RWPE1 (cell line): ENCODE measurements at regions not wholly inside any gene's neighbourhood (a gene's known extent, or its start where the extent isn't known, plus 50 kb on each side); places are given as distances from the start of the nearest gene placed in this dataset.

Source experiments
- CTCF ChIA-PET: fragments of 350-600 bp; sonication (Branson Sonifier 250); formaldehyde crosslinking; extraction: SDS; loops from one replicate; lab custom pipeline; 2021; lab: Yijun Ruan, JAX
- POLR2A ChIA-PET: fragments of 400-600 bp; formaldehyde crosslinking; extraction: SDS; loops from one replicate; lab custom pipeline; 2020; ENCODE audit warnings: antibody characterized with exemption; ENCODE audit not compliant: low non-redundant PET; lab: Yijun Ruan, JAX
- DNase-seq: peaks from one replicate; pipeline ENCODE4 v3.0.0; 2012; ENCODE audit warnings: low spot score
- H3K27ac ChIP-seq: fragments of 450-650 bp; 2 replicates; pipeline ENCODE4 v1.5.1; 2017
- CTCF ChIP-seq: fragments of 450-650 bp; conservative IDR thresholded peaks from 2 replicates; pipeline ENCODE4 v1.5.1; 2017; ENCODE audit warnings: low read depth, mild to moderate bottlenecking

- no peak overlapping the region for H3K27ac ChIP-seq
- no peak for DNase-seq
- no peak for TF ChIP-seq CTCF
- CTCF ChIA-PET, result no interaction called here
- POLR2A ChIA-PET, result no interaction called here
These were observed 340.6 kb downstream of the EPHA4 start for GRCh38 chr2:221231511-221231910.

DNA sequence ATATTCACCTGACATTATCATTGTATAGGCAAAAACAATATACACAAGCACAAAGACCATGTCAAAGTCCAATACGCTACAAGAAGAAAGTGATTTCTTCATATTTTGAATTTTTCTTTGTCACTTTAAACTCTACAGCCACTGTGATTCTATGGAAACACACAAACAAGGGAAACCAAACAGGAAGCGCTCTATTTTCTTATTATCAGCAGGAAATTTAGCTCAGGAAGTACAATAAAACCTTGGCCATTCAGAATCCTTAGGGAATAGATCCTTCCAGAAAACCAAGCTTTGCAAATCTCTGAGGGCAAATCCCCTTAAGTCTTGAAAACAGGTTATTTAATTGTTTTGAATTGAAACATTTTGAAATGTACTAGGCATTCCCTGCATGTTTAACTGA, 336.2 kb downstream of the EPHA4 start:
- no peak for TF ChIP-seq CTCF
- no peak for DNase-seq
- POLR2A ChIA-PET, result no interaction called here

DNA sequence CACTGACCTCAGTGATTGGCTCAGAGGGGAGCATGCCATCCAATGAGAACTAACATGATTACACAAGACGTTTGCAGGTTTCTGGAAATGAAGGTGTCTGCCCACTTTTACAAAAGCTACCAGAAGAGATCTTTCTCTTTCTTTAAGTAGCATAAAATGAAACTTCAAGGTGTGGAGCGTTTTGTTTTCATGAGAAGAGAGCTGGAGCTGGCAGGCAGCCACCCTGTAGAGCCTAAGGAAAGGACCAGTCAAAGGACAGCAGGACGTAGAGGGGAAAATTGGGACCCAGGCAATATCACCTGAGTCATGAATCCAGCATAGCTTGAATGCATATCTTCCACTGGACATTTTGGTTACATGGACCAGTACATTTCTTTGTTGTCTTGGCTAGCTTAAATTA, 331.0 kb downstream of the EPHA4 start:
- no peak for DNase-seq
- ChIA-PET POLR2A (no interaction called here), CTCF (interaction anchor here (0.6 kb wide), 1 partner anchor 197 kb away, joined by 11 read pairs; no protein-coding TSS in a partner anchor)
- no peak for TF ChIP-seq CTCF
- H3K27ac ChIP-seq, result no peak overlapping the region

More for the DNA sequence above, 336.2 kb downstream of the EPHA4 start:
- CTCF ChIA-PET, result no interaction called here
- no peak overlapping the region for H3K27ac ChIP-seq

DNA sequence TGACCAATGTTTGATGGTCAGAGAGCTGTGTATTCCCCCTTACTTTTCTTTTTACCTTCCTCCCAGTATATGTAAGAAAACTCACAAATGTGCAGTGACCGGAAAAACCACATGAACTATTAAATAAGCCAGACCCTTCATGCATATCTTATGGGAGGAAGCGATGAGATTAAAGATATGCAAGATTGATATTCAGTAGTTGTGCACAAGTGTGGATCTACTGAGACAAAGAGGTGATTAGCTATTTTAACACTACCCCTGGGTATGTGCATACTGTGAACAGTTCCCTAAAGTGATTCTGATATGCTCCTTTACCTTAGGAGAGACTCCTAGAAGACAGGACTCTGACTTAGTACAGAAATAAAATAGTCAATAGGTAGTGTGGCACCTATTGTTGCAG, 328.3 kb downstream of the EPHA4 start:
- no peak for DNase-seq
- TF ChIP-seq CTCF, result no peak
- ChIA-PET POLR2A (no interaction called here), CTCF (interaction anchor here (0.6 kb wide), 1 partner anchor 415 kb away, joined by 6 read pairs; no protein-coding TSS in a partner anchor)
- no peak overlapping the region for H3K27ac ChIP-seq

DNA sequence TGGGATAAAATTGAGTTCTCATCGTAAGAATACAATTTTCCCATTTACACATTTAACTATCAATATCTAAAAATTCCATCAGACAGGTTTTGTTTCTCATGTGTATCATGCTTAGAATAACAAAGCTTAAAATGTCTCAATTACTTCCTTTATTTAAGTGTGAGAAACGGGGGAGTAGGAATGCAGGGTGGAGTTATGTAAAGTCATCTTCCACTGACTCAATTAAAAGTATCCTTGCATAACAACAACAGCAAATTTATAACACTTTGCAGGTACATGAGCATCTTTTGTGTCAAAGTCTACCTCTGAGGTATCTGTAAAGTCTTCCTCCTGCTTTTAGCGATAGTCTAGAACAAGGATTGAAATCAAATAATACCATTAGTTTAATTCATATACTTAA, 327.1 kb downstream of the EPHA4 start:
- H3K27ac ChIP-seq, result no peak overlapping the region
- POLR2A ChIA-PET, result no interaction called here
- DNase-seq, result no peak
- TF ChIP-seq CTCF, result no peak
- CTCF ChIA-PET, result interaction anchor here (0.7 kb wide), 1 partner anchor 1686 kb away, joined by 3 read pairs; no protein-coding TSS in a partner anchor

GRCh38 chr2:221245772-221246171, 326.3 kb downstream of the EPHA4 start:
- POLR2A ChIA-PET, result no interaction called here

More at GRCh38 chr2:221245772-221246171, 326.3 kb downstream of the EPHA4 start:
- DNase-seq, result no peak
- CTCF ChIA-PET, result no interaction called here
- TF ChIP-seq CTCF, result no peak
- H3K27ac ChIP-seq, result no peak overlapping the region
